ENCODE measurements at regions not wholly inside any gene's neighbourhood (a gene's known extent, or its start where the extent isn't known, plus 50 kb on each side); places are given as distances from the start of the nearest gene placed in this dataset.

GRCh38 chr18:78639006-78639950, 340.3 kb upstream of the SALL3 start:
- no peak for TF ChIP-seq CTCF (IDR thresholded peaks at IDR 0.05)
- TF ChIP-seq POLR2A (IDR thresholded peaks at IDR 0.05): no peak
- TF ChIP-seq POLR2AphosphoS5 (IDR thresholded peaks at IDR 0.05): no peak
